ENCODE measurements at regions not wholly inside any gene's neighbourhood (a gene's known extent, or its start where the extent isn't known, plus 50 kb on each side); places are given as distances from the start of the nearest gene placed in this dataset.

GRCh38 chr20:60970601-60971000 is 281.5 kb upstream of the CDH4 start:
- no peak overlapping the region for H3K18ac ChIP-seq (ENCODE audit: low read depth, low read length)
- no peaks in the 10 kb centered on the region for H3K9me1 ChIP-seq (ENCODE audit: insufficient read depth, low read length)
- no peak overlapping the region for H4K5ac ChIP-seq (ENCODE audit: low read depth, low read length)
- H3K9me3 ChIP-seq (ENCODE audit: control insufficient read depth, insufficient read depth, low read length): peaks cover 22% of the 10 kb centered on the region
- no peak overlapping the region for H2AK9ac ChIP-seq (replicated peaks; ENCODE audit: low read depth, low read length, poor library complexity)
- intact Hi-C loops (cut with micrococcal nuclease) (no loop called here), dilution Hi-C loops (cut with HindIII; ENCODE audit: low sequenced_read_pairs, unreplicated experiment) (no loop called here), in situ Hi-C loops (cut with MboI; ENCODE audit: low sequenced_read_pairs) (no loop called here)
- ATAC-seq (ENCODE audit: low read depth) (no peak), DNase-seq (no peak)
- TF ChIP-seq ELK1 (IDR thresholded peaks at IDR 0.05; ENCODE audit: borderline replicate concordance, low read depth, low read length): no peak
- no peak for TF ChIP-seq CEBPB (IDR thresholded peaks at IDR 0.05; ENCODE audit: low read depth, low read length)
- TF ChIP-seq RAD21 (IDR thresholded peaks at IDR 0.05; ENCODE audit: low read length): no peak
- no peak for TF ChIP-seq RCOR1 (IDR thresholded peaks at IDR 0.05; ENCODE audit: insufficient replicate concordance, low read length)
- no peak for TF ChIP-seq CTCF (conservative IDR thresholded peaks at IDR 0.05; ENCODE audit: low read depth, low read length)
- no peak for TF ChIP-seq POLR2A (IDR thresholded peaks at IDR 0.05; ENCODE audit: low read depth, low read length)
- TF ChIP-seq SMC3 (IDR thresholded peaks at IDR 0.05; ENCODE audit: low read depth, low read length): no peak
- TF ChIP-seq MAFK (IDR thresholded peaks at IDR 0.05; ENCODE audit: low read depth, low read length): no peak
- no peak for TF ChIP-seq MXI1 (IDR thresholded peaks at IDR 0.05; ENCODE audit: borderline replicate concordance, low read depth, low read length)
- no peak for TF ChIP-seq CHD1 (IDR thresholded peaks at IDR 0.05; ENCODE audit: low read depth, low read length)
- TF ChIP-seq MAZ (IDR thresholded peaks at IDR 0.05; ENCODE audit: borderline replicate concordance, low read depth, low read length): no peak
- no peak for TF ChIP-seq BHLHE40 (IDR thresholded peaks at IDR 0.05; ENCODE audit: low read depth, low read length)
- TF ChIP-seq FOS (IDR thresholded peaks at IDR 0.05; ENCODE audit: low read depth, low read length): no peak
- no peak for TF ChIP-seq RFX5 (IDR thresholded peaks at IDR 0.05; ENCODE audit: low read depth, low read length)
- TF ChIP-seq NFE2L2 (IDR thresholded peaks at IDR 0.05; ENCODE audit: low read depth, low read length): no peak
- TF ChIP-seq USF2 (IDR thresholded peaks at IDR 0.05; ENCODE audit: low read depth, low read length): no peak
- H3K56ac ChIP-seq (ENCODE audit: extremely low read depth, insufficient read depth, low read length): no peak overlapping the region
- BruUV-seq (replicated peaks): no TSS peak
- H2AFZ ChIP-seq (replicated peaks; ENCODE audit: low read length, poor library complexity): no peak overlapping the region
- H2BK120ac ChIP-seq (ENCODE audit: low read depth, low read length): no peak overlapping the region
- ChIA-PET POLR2A (ENCODE audit: unreplicated experiment) (no interaction called here), CTCF (no interaction called here)
- no peaks in the 10 kb centered on the region for H3K27me3 ChIP-seq (ENCODE audit: control insufficient read depth, insufficient read depth, low read length)
- no peak overlapping the region for H3K23ac ChIP-seq (ENCODE audit: low read depth, low read length)
- no peaks in the 10 kb centered on the region for H3K4me1 ChIP-seq (ENCODE audit: control insufficient read depth, insufficient read depth, low read length)
- no peak overlapping the region for H4K91ac ChIP-seq (ENCODE audit: insufficient read depth, low read depth, low read length)
- 60% methylated on average over 1 of the region's 8 CpGs; no CpG with 5 or more reads in 1 of the 2 experiments for WGBS, 2 experiments (ENCODE audit: extremely low coverage in 2 of 2, insufficient read length in 1 of 2)
- H2BK5ac ChIP-seq (ENCODE audit: low read depth, low read length, poor library complexity, severe bottlenecking): no peak overlapping the region
- H2BK20ac ChIP-seq (ENCODE audit: low read depth, low read length): no peak overlapping the region
- no peak overlapping the region for H4K8ac ChIP-seq (ENCODE audit: low read depth in 2 of 2, low read length in 2 of 2)
- no peak overlapping the region for H2BK15ac ChIP-seq (ENCODE audit: low read depth, low read length)
- no peak overlapping the region for H3K9ac ChIP-seq (ENCODE audit: low read depth, low read length)
- H3K27ac ChIP-seq (ENCODE audit: insufficient read depth, low read length): no peak overlapping the region
- H3K4me3 ChIP-seq (ENCODE audit: insufficient read depth, low read depth, low read length): no peak overlapping the region
- no peak overlapping the region for H2AK5ac ChIP-seq (ENCODE audit: low read depth, low read length)
- no peaks in the 10 kb centered on the region for H3K36me3 ChIP-seq (ENCODE audit: control insufficient read depth, insufficient read depth, low read length)
- no peak overlapping the region for H3K4me2 ChIP-seq (ENCODE audit: low read depth, low read length)
- H4K20me1 ChIP-seq (ENCODE audit: insufficient read depth, low read length): no peaks in the 10 kb centered on the region
- H3K14ac ChIP-seq (replicated peaks; ENCODE audit: low read depth, low read length): no peak overlapping the region
- no peaks in the 10 kb centered on the region for H3K79me1 ChIP-seq (ENCODE audit: low read depth in 1 of 2, low read length in 2 of 2)
- H3K4ac ChIP-seq (ENCODE audit: low read depth, low read length): no peak overlapping the region
